K562 (cell line): ENCODE measurements at regions not wholly inside any gene's neighbourhood (a gene's known extent, or its start where the extent isn't known, plus 50 kb on each side); places are given as distances from the start of the nearest gene placed in this dataset.

Source experiments
- ATAC-seq: fragments of 200-7000 bp; cut with Tn5 transposase; 3 replicates; pipeline ENCODE4 v1.9.1; 2020; ENCODE audit warnings: moderate library complexity
- BruUV-seq: library from RNA; stranded (reverse); fragments of 400-500 nt; replicated peaks from 2 replicates; lab custom pipeline; 2021; lab: Mats Ljungman, UMichigan
- CTCF ChIA-PET: fragments of 300-600 bp; formaldehyde crosslinking; extraction: SDS; loops from one replicate; lab custom pipeline; 2021; ENCODE audit warnings: low intra/inter-chr PET ratio; lab: Yijun Ruan, JAX
- POLR2A ChIA-PET: fragments of 300-600, 350-650 bp; sonication (Branson Sonifier 250); formaldehyde crosslinking; extraction: SDS; loops from one replicate; lab custom pipeline; 2021; ENCODE audit warnings: antibody characterized with exemption, inconsistent platforms; lab: Yijun Ruan, JAX
- DNase-seq, 4 experiments: peaks; one replicate each; pipeline versions ENCODE4 v3.0.0 to v3.0.0-alpha.2; 2011 to 2018; ENCODE audit warnings: low spot score in 3 of 4, mixed read lengths in 3 of 4; ENCODE audit errors: extremely low read depth in 1 of 4
- FAIRE-seq: peaks from 2 replicates; lab custom pipeline; 2011; peaks lifted over from hg19 to GRCh38; lab: Jason Lieb, UNC
- H2AFZ ChIP-seq: 2 replicates; pipeline ENCODE4 v1.6.0; 2011; ENCODE audit warnings: low read depth, low read length, control low read depth, inconsistent platforms
- H3K27ac ChIP-seq: fragments of 200-600 bp; 3 replicates; pipeline ENCODE4 v1.8.0; 2011; ENCODE audit warnings: low read depth, mild to moderate bottlenecking, control low read depth, inconsistent platforms, low read length, moderate library complexity, mixed read lengths; ENCODE audit errors: extremely low read depth
- H3K27me3 ChIP-seq, 2 experiments: fragments of 300-600 bp in 1 of 2; 2 replicates in 1 of 2; 3 replicates in 1 of 2; pipeline versions ENCODE4 v1.6.0 to v1.8.0; 2011; ENCODE audit warnings: inconsistent platforms in 2 of 2, low read length in 2 of 2, mild to moderate bottlenecking in 1 of 2, mixed read lengths in 1 of 2, moderate library complexity in 1 of 2; ENCODE audit not compliant: control insufficient read depth in 2 of 2, insufficient read depth in 2 of 2
- H3K36me3 ChIP-seq: fragments of 300-600 bp; 3 replicates; pipeline ENCODE4 v1.8.0; 2011; ENCODE audit warnings: mild to moderate bottlenecking, low read length, inconsistent platforms; ENCODE audit not compliant: control insufficient read depth, insufficient read depth
- H3K4me1 ChIP-seq, 2 experiments: fragments of 200-600 bp in 1 of 2; replicated peaks in 1 of 2; 2 replicates in 1 of 2; 3 replicates in 1 of 2; pipeline versions ENCODE4 v1.5.1 to v1.8.0; 2011; ENCODE audit warnings: inconsistent platforms in 2 of 2, low read length in 2 of 2, mild to moderate bottlenecking in 1 of 2, mixed read lengths in 1 of 2, moderate library complexity in 1 of 2; ENCODE audit not compliant: control insufficient read depth in 2 of 2, insufficient read depth in 2 of 2
- H3K4me2 ChIP-seq: 2 replicates; pipeline ENCODE4 v1.6.1; 2011; ENCODE audit warnings: low read length, control low read depth, inconsistent platforms, mixed read lengths; ENCODE audit not compliant: insufficient read depth
- H3K4me3 ChIP-seq: fragments of 200-600 bp; sonication (generic), shearing (Covaris generic); 2 replicates; pipeline ENCODE4 v1.5.1; 2016; ENCODE audit warnings: control low read depth, inconsistent platforms
- H3K79me2 ChIP-seq: fragments of 200-600 bp; 3 replicates; pipeline ENCODE4 v1.8.0; 2011; ENCODE audit warnings: low read length, inconsistent platforms; ENCODE audit not compliant: control insufficient read depth, insufficient read depth
- H3K9ac ChIP-seq, 2 experiments: 2 replicates each; pipeline versions ENCODE4 v1.6.0 to v1.6.1; 2011; ENCODE audit warnings: low read depth in 2 of 2, low read length in 2 of 2, control low read depth in 1 of 2, inconsistent platforms in 1 of 2, mild to moderate bottlenecking in 1 of 2, mixed read lengths in 1 of 2; ENCODE audit not compliant: insufficient read depth in 1 of 2
- H3K9me1 ChIP-seq: one replicate; pipeline ENCODE4 v1.6.0; 2011; ENCODE audit warnings: inconsistent platforms, mild to moderate bottlenecking, low read length, moderate library complexity; ENCODE audit not compliant: control insufficient read depth, insufficient read depth
- H3K9me3 ChIP-seq: replicated peaks from 2 replicates; pipeline ENCODE4 v1.5.1; 2011; ENCODE audit warnings: low read depth, low read length, inconsistent platforms; ENCODE audit not compliant: control insufficient read depth, insufficient read depth
- H4K20me1 ChIP-seq: replicated peaks from 2 replicates; pipeline ENCODE4 v1.6.1; 2011; ENCODE audit warnings: low read length, inconsistent platforms, mixed read lengths; ENCODE audit not compliant: control insufficient read depth, insufficient read depth
- OTX1 ChIP-seq: fragments of 450-650 bp; formaldehyde crosslinking; IDR thresholded peaks from 2 replicates; pipeline ENCODE4 v1.4.0; 2022; ENCODE audit warnings: mild to moderate bottlenecking
- PCBP1 ChIP-seq: fragments of 200-400 bp; formaldehyde crosslinking; IDR thresholded peaks from 2 replicates; pipeline ENCODE4 v1.6.1; 2018; ENCODE audit warnings: mild to moderate bottlenecking, low read depth, low read length; ENCODE audit not compliant: poor library complexity, severe bottlenecking
- RBM14 ChIP-seq: fragments of 200-400 bp; formaldehyde crosslinking; IDR thresholded peaks from 2 replicates; pipeline ENCODE4 v1.6.1; 2018; ENCODE audit warnings: low read depth, mild to moderate bottlenecking, low read length, moderate library complexity, borderline replicate concordance; ENCODE audit not compliant: insufficient read depth
- SNIP1 ChIP-seq: fragments of 450-650 bp; IDR thresholded peaks from 2 replicates; pipeline ENCODE4 v1.7.1; 2017; ENCODE audit warnings: low read depth, mild to moderate bottlenecking
- ZKSCAN8 ChIP-seq: fragments of 200-800 bp; sonication (Bioruptor generic); IDR thresholded peaks from 2 replicates; pipeline ENCODE4 v1.6.1; 2016; ENCODE audit warnings: missing genetic modification characterization, missing compliant biosample characterization
- ZNF124 ChIP-seq: sonication (generic); formaldehyde crosslinking; IDR thresholded peaks from 2 replicates; pipeline ENCODE4 v1.8.1; 2022; ENCODE audit warnings: missing genetic modification reagents
- ZNF311 ChIP-seq: fragments of 250-450 bp; sonication (Bioruptor Pico); IDR thresholded peaks from 2 replicates; pipeline ENCODE4 v1.4.0; 2020; ENCODE audit warnings: mild to moderate bottlenecking, moderate library complexity
- ZNF324 ChIP-seq: fragments of 250-450 bp; sonication (Bioruptor Pico); IDR thresholded peaks from 2 replicates; pipeline ENCODE4 v1.4.0; 2020; ENCODE audit warnings: mild to moderate bottlenecking
- ZNF583 ChIP-seq: fragments of 250-450 bp; sonication (Bioruptor Pico); IDR thresholded peaks from 2 replicates; pipeline ENCODE4 v1.4.0; 2020
- WGBS: fragments of 100-300 bp; shearing (Covaris generic); methylation state at CpG from one replicate; pipeline ENCODE4 v1.1.6; 2016; ENCODE audit warnings: low coverage, mixed read lengths; ENCODE audit not compliant: insufficient coverage; ENCODE audit errors: missing lambda C conversion rate; 5-methylcytosine and 5-hydroxymethylcytosine counted together
- in situ Hi-C: fragments of 300-500 bp; cut with MboI; formaldehyde crosslinking; loops from 4 replicates; pipeline ENCODE4 v1.15.0; 2018; ENCODE audit warnings: inconsistent platforms, mixed read lengths
- intact Hi-C: fragments of 100-400 bp; cut with micrococcal nuclease; formaldehyde crosslinking; loops from 2 replicates; pipeline ENCODE4 v1.14.2; 2022
- TF ChIP-seq, protein P1 (sequence below): fragments of 250-450 bp; sonication (Bioruptor Pico); IDR thresholded peaks from 2 replicates; pipeline ENCODE4 v1.8.0; 2022; ENCODE audit warnings: moderate library complexity, mild to moderate bottlenecking, inconsistent platforms
- TF ChIP-seq, protein P2 (sequence below): fragments of 250-450 bp; sonication (Bioruptor Pico); IDR thresholded peaks from 2 replicates; pipeline ENCODE4 v1.9.0; 2021; ENCODE audit warnings: mild to moderate bottlenecking, inconsistent platforms
- TF ChIP-seq, protein P3 (sequence below): fragments of 200-800 bp; sonication (Bioruptor generic); IDR thresholded peaks from 2 replicates; pipeline ENCODE4 v1.6.1; 2017; ENCODE audit warnings: missing genetic modification characterization, missing compliant biosample characterization
- TF ChIP-seq, protein P4 (sequence below): fragments of 450-650 bp; formaldehyde crosslinking; IDR thresholded peaks from 2 replicates; pipeline ENCODE4 v1.4.0; 2020; ENCODE audit warnings: mild to moderate bottlenecking, mixed read lengths
- TF ChIP-seq, protein P5 (sequence below): sonication (generic); formaldehyde crosslinking; IDR thresholded peaks from 2 replicates; pipeline ENCODE4 v1.8.0; 2022; ENCODE audit warnings: mild to moderate bottlenecking, missing genetic modification reagents

DNA sequence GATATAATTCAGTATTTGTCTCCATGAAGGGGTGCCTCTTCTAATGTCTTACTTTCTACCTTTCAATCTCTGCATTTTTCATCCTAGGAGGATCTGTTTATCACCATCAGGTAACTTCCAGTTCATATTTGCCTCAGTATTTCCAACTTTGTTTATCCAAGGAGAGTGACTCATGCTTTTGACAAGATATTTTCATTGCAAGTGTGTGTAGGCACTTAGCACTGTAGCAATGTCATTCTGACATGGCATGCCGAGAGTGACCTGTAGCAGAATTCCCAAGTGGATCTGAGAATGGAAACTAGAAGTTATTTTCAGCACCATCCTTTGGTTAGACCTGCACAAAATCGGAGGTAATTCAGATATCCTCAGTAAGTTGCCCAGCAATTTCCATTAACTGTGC is 129.9 kb downstream of the INHBA start (continued):
- no peak for TF ChIP-seq ZNF311 (CRISPR knock-in tag)
- no peak for TF ChIP-seq RBM14
- no peak for TF ChIP-seq ZKSCAN8
- TF ChIP-seq ZNF324 (CRISPR knock-in tag): no peak
- TF ChIP-seq, protein P1, sequence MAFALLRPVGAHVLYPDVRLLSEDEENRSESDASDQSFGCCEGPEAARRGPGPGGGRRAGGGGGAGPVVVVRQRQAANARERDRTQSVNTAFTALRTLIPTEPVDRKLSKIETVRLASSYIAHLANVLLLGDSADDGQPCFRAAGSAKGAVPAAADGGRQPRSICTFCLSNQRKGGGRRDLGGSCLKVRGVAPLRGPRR (CRISPR knock-in tag): no peak

DNA sequence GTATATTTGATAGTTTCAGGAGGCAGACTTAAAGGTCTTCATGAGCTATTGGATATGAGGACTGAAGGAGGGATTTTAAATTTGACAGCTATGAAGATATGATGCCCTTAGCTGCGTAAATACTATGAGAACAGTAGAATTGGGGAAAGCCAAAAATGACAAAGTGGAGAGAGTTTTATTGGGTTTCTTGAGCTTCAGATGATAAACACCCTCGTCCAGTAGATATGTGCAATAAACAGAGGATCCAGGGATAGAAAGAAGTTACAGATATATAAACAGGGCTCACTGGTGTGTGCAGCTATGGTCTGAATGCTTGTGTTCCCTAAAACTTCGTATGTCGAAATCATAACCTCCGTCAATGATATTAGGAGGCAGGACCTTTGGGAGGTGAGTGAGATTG is 131.3 kb downstream of the INHBA start:
- no peak for FAIRE-seq
- Histone ChIP-seq H3K27ac (no peak overlapping the region), H3K4me1 (no peaks in the 10 kb centered on the region), H3K9me1 (no peaks in the 10 kb centered on the region), H4K20me1 (no peaks in the 10 kb centered on the region), H3K9me3 (no peaks in the 10 kb centered on the region; the same call in 1 of the 2 replicates), H3K4me3 (no peak overlapping the region), H3K36me3 (no peaks in the 10 kb centered on the region)
- no peak for DNase-seq
- WGBS: 2% methylated on average over 5 of the region's 5 CpGs
- BruUV-seq: no TSS peak
- in situ Hi-C loops: no loop called here
- CTCF ChIA-PET: no interaction called here
- TF ChIP-seq SNIP1: no peak
- TF ChIP-seq PCBP1: no peak
- no peak for TF ChIP-seq OTX1 (CRISPR knock-in tag)
- TF ChIP-seq, protein P2, sequence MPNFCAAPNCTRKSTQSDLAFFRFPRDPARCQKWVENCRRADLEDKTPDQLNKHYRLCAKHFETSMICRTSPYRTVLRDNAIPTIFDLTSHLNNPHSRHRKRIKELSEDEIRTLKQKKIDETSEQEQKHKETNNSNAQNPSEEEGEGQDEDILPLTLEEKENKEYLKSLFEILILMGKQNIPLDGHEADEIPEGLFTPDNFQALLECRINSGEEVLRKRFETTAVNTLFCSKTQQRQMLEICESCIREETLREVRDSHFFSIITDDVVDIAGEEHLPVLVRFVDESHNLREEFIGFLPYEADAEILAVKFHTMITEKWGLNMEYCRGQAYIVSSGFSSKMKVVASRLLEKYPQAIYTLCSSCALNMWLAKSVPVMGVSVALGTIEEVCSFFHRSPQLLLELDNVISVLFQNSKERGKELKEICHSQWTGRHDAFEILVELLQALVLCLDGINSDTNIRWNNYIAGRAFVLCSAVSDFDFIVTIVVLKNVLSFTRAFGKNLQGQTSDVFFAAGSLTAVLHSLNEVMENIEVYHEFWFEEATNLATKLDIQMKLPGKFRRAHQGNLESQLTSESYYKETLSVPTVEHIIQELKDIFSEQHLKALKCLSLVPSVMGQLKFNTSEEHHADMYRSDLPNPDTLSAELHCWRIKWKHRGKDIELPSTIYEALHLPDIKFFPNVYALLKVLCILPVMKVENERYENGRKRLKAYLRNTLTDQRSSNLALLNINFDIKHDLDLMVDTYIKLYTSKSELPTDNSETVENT (CRISPR knock-in tag): no peak
- TF ChIP-seq, protein P3, sequence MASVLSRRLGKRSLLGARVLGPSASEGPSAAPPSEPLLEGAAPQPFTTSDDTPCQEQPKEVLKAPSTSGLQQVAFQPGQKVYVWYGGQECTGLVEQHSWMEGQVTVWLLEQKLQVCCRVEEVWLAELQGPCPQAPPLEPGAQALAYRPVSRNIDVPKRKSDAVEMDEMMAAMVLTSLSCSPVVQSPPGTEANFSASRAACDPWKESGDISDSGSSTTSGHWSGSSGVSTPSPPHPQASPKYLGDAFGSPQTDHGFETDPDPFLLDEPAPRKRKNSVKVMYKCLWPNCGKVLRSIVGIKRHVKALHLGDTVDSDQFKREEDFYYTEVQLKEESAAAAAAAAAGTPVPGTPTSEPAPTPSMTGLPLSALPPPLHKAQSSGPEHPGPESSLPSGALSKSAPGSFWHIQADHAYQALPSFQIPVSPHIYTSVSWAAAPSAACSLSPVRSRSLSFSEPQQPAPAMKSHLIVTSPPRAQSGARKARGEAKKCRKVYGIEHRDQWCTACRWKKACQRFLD (CRISPR knock-in tag): no peak
- TF ChIP-seq, protein P4, sequence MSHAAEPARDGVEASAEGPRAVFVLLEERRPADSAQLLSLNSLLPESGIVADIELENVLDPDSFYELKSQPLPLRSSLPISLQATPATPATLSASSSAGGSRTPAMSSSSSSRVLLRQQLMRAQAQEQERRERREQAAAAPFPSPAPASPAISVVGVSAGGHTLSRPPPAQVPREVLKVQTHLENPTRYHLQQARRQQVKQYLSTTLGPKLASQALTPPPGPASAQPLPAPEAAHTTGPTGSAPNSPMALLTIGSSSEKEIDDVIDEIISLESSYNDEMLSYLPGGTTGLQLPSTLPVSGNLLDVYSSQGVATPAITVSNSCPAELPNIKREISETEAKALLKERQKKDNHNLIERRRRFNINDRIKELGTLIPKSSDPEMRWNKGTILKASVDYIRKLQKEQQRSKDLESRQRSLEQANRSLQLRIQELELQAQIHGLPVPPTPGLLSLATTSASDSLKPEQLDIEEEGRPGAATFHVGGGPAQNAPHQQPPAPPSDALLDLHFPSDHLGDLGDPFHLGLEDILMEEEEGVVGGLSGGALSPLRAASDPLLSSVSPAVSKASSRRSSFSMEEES (CRISPR knock-in tag): no peak
- no peak for TF ChIP-seq ZNF124 (CRISPR knock-in tag)
- TF ChIP-seq, protein P5, sequence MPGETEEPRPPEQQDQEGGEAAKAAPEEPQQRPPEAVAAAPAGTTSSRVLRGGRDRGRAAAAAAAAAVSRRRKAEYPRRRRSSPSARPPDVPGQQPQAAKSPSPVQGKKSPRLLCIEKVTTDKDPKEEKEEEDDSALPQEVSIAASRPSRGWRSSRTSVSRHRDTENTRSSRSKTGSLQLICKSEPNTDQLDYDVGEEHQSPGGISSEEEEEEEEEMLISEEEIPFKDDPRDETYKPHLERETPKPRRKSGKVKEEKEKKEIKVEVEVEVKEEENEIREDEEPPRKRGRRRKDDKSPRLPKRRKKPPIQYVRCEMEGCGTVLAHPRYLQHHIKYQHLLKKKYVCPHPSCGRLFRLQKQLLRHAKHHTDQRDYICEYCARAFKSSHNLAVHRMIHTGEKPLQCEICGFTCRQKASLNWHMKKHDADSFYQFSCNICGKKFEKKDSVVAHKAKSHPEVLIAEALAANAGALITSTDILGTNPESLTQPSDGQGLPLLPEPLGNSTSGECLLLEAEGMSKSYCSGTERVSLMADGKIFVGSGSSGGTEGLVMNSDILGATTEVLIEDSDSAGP: no peak
- TF ChIP-seq ZNF583 (CRISPR knock-in tag): no peak
- TF ChIP-seq, all 486 proteins: peak for 0
- Histone ChIP-seq H3K27me3 (no peaks in the 10 kb centered on the region), H3K4me2 (no peak overlapping the region), H3K9ac (no peak overlapping the region), H2AFZ (no peak overlapping the region), H3K79me2 (no peaks in the 10 kb centered on the region)
- POLR2A ChIA-PET: no interaction called here
- intact Hi-C loops: no loop called here
- no peak for ATAC-seq
